SK-N-SH (cell line): ENCODE measurements at regions not wholly inside any gene's neighbourhood (a gene's known extent, or its start where the extent isn't known, plus 50 kb on each side); places are given as distances from the start of the nearest gene placed in this dataset.

Source experiments
- CTCF ChIA-PET: fragments of 300-600, 350-600 bp; formaldehyde crosslinking; extraction: SDS; loops from one replicate; lab custom pipeline; 2021; lab: Yijun Ruan, JAX
- POLR2A ChIA-PET: fragments of 350-600 bp; sonication (Branson Sonifier 250); formaldehyde crosslinking; extraction: SDS; loops from one replicate; lab custom pipeline; 2020; ENCODE audit warnings: antibody characterized with exemption, inconsistent platforms; lab: Yijun Ruan, JAX
- DNase-seq: peaks from one replicate; pipeline ENCODE4 v3.0.0; 2012
- H2AFZ ChIP-seq: fragments of 200-600 bp; sonication (generic); 2 replicates; pipeline ENCODE4 v1.8.1; 2016; ENCODE audit warnings: antibody characterized with exemption, mild to moderate bottlenecking, low read depth
- H3F3A ChIP-seq: fragments of 200-600 bp; sonication (generic); replicated peaks from 2 replicates; pipeline ENCODE3; 2016; ENCODE audit warnings: antibody characterized with exemption, mild to moderate bottlenecking; ENCODE audit not compliant: insufficient read depth
- H3K27ac ChIP-seq, 2 experiments: fragments of 200-500 bp in 1 of 2; fragments of 200-600 bp in 1 of 2; sonication (Bioruptor generic) in 1 of 2; sonication (generic), shearing (Covaris generic) in 1 of 2; 2 replicates each; pipeline versions ENCODE4 v1.5.1 to v1.6.1; 2014 to 2016; ENCODE audit warnings: low read depth in 2 of 2, inconsistent platforms in 1 of 2, low read length in 1 of 2, mild to moderate bottlenecking in 1 of 2, mixed read lengths in 1 of 2
- H3K27me3 ChIP-seq: fragments of 200-600 bp; sonication (generic), shearing (Covaris generic); 2 replicates; pipeline ENCODE4 v1.6.1; 2016; ENCODE audit warnings: mixed run types; ENCODE audit not compliant: insufficient read depth
- H3K36me3 ChIP-seq, 2 experiments: fragments of 200-500 bp in 1 of 2; fragments of 200-600 bp in 1 of 2; sonication (Bioruptor generic) in 1 of 2; sonication (generic) in 1 of 2; replicated peaks in 1 of 2; 2 replicates each; pipeline versions ENCODE3 to v1.5.1; 2014 to 2016; ENCODE audit warnings: low read length in 1 of 2, mild to moderate bottlenecking in 1 of 2; ENCODE audit not compliant: insufficient read depth in 2 of 2, control insufficient read depth in 1 of 2
- H3K4me1 ChIP-seq, 2 experiments: fragments of 200-500 bp in 1 of 2; fragments of 200-600 bp in 1 of 2; sonication (Bioruptor generic) in 1 of 2; sonication (generic), shearing (Covaris generic) in 1 of 2; 2 replicates each; pipeline versions ENCODE4 v1.5.1 to v1.6.1; 2014 to 2016; ENCODE audit warnings: low read depth in 1 of 2, low read length in 1 of 2, mixed run types in 1 of 2; ENCODE audit not compliant: insufficient read depth in 2 of 2, control insufficient read depth in 1 of 2
- H3K4me2 ChIP-seq: fragments of 200-600 bp; sonication (generic), shearing (Covaris generic); 2 replicates; pipeline ENCODE4 v1.6.1; 2017; ENCODE audit warnings: mixed run types
- H3K4me3 ChIP-seq, 2 experiments: fragments of 200-500 bp in 1 of 2; fragments of 200-600 bp in 1 of 2; sonication (Bioruptor generic) in 1 of 2; sonication (generic), shearing (Covaris generic) in 1 of 2; 2 replicates each; pipeline versions ENCODE4 v1.5.1 to v1.8.1; 2014 to 2016; ENCODE audit warnings: low read depth in 2 of 2, inconsistent platforms in 1 of 2, low read length in 1 of 2, mild to moderate bottlenecking in 1 of 2, mixed read lengths in 1 of 2, moderate library complexity in 1 of 2
- H3K79me2 ChIP-seq: fragments of 200-600 bp; sonication (generic); 2 replicates; pipeline ENCODE4 v1.8.1; 2017; ENCODE audit warnings: mild to moderate bottlenecking; ENCODE audit not compliant: insufficient read depth
- H3K9ac ChIP-seq: fragments of 200-600 bp; sonication (generic); 2 replicates; pipeline ENCODE4 v1.6.1; 2017; ENCODE audit warnings: mixed run types
- H3K9me2 ChIP-seq: fragments of 200-600 bp; sonication (generic); 2 replicates; pipeline ENCODE4 v1.6.1; 2017; ENCODE audit warnings: mixed run types
- H3K9me3 ChIP-seq: fragments of 200-600 bp; sonication (generic); 2 replicates; pipeline ENCODE4 v1.6.1; 2017; ENCODE audit warnings: mixed run types, mild to moderate bottlenecking, moderate library complexity
- H4K20me1 ChIP-seq: fragments of 200-600 bp; sonication (generic); 2 replicates; pipeline ENCODE4 v1.6.1; 2017; ENCODE audit warnings: mild to moderate bottlenecking, mixed run types; ENCODE audit not compliant: insufficient read depth
- CHD2 ChIP-seq: fragments of 150-350 bp; IDR thresholded peaks from 2 replicates; pipeline ENCODE4 v1.6.1; 2018; ENCODE audit warnings: low read length; ENCODE audit not compliant: partially characterized antibody
- CTCF ChIP-seq: fragments of 200-600 bp; sonication (generic); IDR thresholded peaks from 2 replicates; pipeline ENCODE4 v1.6.1; 2017; ENCODE audit warnings: antibody characterized with exemption, mild to moderate bottlenecking, moderate library complexity
- EP300 ChIP-seq, 2 experiments: IDR thresholded peaks; 2 replicates each; pipeline versions ENCODE4 v1.4.0 to v1.6.1; 2012; ENCODE audit warnings: borderline replicate concordance in 1 of 2, low read depth in 1 of 2, low read length in 1 of 2
- FOXJ3 ChIP-seq: sonication (generic); formaldehyde crosslinking; IDR thresholded peaks from 2 replicates; pipeline ENCODE4 v1.5.1; 2020; ENCODE audit warnings: mild to moderate bottlenecking, missing genetic modification reagents
- FOXM1 ChIP-seq: IDR thresholded peaks from 2 replicates; pipeline ENCODE4 v1.4.0; 2012; ENCODE audit warnings: low read depth, mild to moderate bottlenecking
- IRF3 ChIP-seq: fragments of 150-350 bp; IDR thresholded peaks from 2 replicates; pipeline ENCODE4 v1.6.1; 2016; ENCODE audit warnings: mild to moderate bottlenecking, low read depth, low read length
- JUND ChIP-seq: IDR thresholded peaks from 2 replicates; pipeline ENCODE4 v1.4.0; 2012
- MAX ChIP-seq: IDR thresholded peaks from 2 replicates; pipeline ENCODE4 v1.4.0; 2012; ENCODE audit warnings: low read depth
- MEF2A ChIP-seq: IDR thresholded peaks from 2 replicates; pipeline ENCODE4 v1.4.0; 2012; ENCODE audit warnings: low read depth, borderline replicate concordance
- NFIC ChIP-seq: IDR thresholded peaks from 2 replicates; pipeline ENCODE4 v1.4.0; 2012; ENCODE audit warnings: borderline replicate concordance
- NRF1 ChIP-seq: IDR thresholded peaks from 2 replicates; pipeline ENCODE4 v1.6.1; 2012; ENCODE audit warnings: low read depth, mild to moderate bottlenecking, low read length
- PBX3 ChIP-seq: IDR thresholded peaks from 2 replicates; pipeline ENCODE4; 2012
- RAD21 ChIP-seq: IDR thresholded peaks from 2 replicates; pipeline ENCODE4 v1.6.1; 2012; ENCODE audit warnings: mild to moderate bottlenecking, low read length
- REST ChIP-seq: IDR thresholded peaks from 2 replicates; pipeline ENCODE4 v1.6.1; 2012; ENCODE audit warnings: mild to moderate bottlenecking, low read depth, low read length, moderate library complexity
- RFX5 ChIP-seq: IDR thresholded peaks from 2 replicates; pipeline ENCODE4 v1.6.1; 2012; ENCODE audit warnings: mild to moderate bottlenecking, improper control_type of control experiment, low read length
- RXRA ChIP-seq: IDR thresholded peaks from 2 replicates; pipeline ENCODE4 v1.4.0; 2012; ENCODE audit warnings: low read depth, mild to moderate bottlenecking, borderline replicate concordance
- SIN3A ChIP-seq: IDR thresholded peaks from 2 replicates; pipeline ENCODE4 v1.6.1; 2012; ENCODE audit warnings: low read depth, mild to moderate bottlenecking, low read length, moderate library complexity, borderline replicate concordance
- TAF1 ChIP-seq: IDR thresholded peaks from 2 replicates; pipeline ENCODE4 v1.6.1; 2012; ENCODE audit warnings: low read depth, mild to moderate bottlenecking, low read length, moderate library complexity, borderline replicate concordance
- TCF12 ChIP-seq: IDR thresholded peaks from 2 replicates; pipeline ENCODE4 v1.4.0; 2012
- TEAD4 ChIP-seq: IDR thresholded peaks from 2 replicates; pipeline ENCODE4 v1.4.0; 2012; ENCODE audit warnings: mild to moderate bottlenecking, borderline replicate concordance; ENCODE audit not compliant: insufficient read depth
- USF2 ChIP-seq: fragments of 150-350 bp; IDR thresholded peaks from 2 replicates; pipeline ENCODE4 v1.6.1; 2017; ENCODE audit warnings: antibody characterized with exemption, low read length, low read depth, borderline replicate concordance
- YY1 ChIP-seq: IDR thresholded peaks from 2 replicates; pipeline ENCODE4 v1.4.0; 2012; ENCODE audit warnings: low read depth, mild to moderate bottlenecking
- ZBTB33 ChIP-seq: IDR thresholded peaks from 2 replicates; pipeline ENCODE4 v1.4.0; 2012; ENCODE audit warnings: low read depth, borderline replicate concordance

GRCh38 chr2:181203412-181203811 lies 223.0 kb downstream of the UBE2E3 start:
- H3K4me3 ChIP-seq, result no peak overlapping the region
- no peaks in the 10 kb centered on the region for H3K79me2 ChIP-seq
- no peak overlapping the region; the same call in 1 of the 2 replicates for H2AFZ ChIP-seq
- no peaks in the 10 kb centered on the region for H3K9me3 ChIP-seq
- no peaks in the 10 kb centered on the region for H3K9me2 ChIP-seq
- H3K4me2 ChIP-seq, result peak overlapping the region; percentile 46; the same call in 1 of the 2 replicates
- no peak overlapping the region for H3K9ac ChIP-seq
- no peaks in the 10 kb centered on the region for H3K27me3 ChIP-seq
- no peaks in the 10 kb centered on the region for H4K20me1 ChIP-seq
- ChIA-PET CTCF (no interaction called here), POLR2A (no interaction called here)
- H3F3A ChIP-seq, result peaks cover 15% of the 10 kb centered on the region
- peak overlapping the region in 1 of 2 experiments; percentile 71; a peak in 3 of 4 replicates for H3K27ac ChIP-seq
- H3K36me3 ChIP-seq, result no peaks in the 10 kb centered on the region
- H3K4me1 ChIP-seq, result peaks cover 0 to 10% of the 10 kb centered on the region in 2 experiments; a peak in 2 of 4 replicates
- no peak for DNase-seq
- TF ChIP-seq RAD21, result no peak
- TF ChIP-seq NFIC, result peak; percentile 77
- TF ChIP-seq REST, result peak; percentile 76; the same call in 1 of the 2 replicates
- no peak for TF ChIP-seq IRF3
- peak in 1 of 2 experiments; percentile 84; a peak in 2 of 4 replicates for TF ChIP-seq EP300 (IDR thresholded peaks at IDR 0.05; ENCODE audit: borderline replicate concordance in 1 of 2, low read depth in 1 of 2, low read length in 1 of 2)
- peak; percentile 29; the same call in 1 of the 2 replicates for TF ChIP-seq MAX
- TF ChIP-seq JUND, result peak; percentile 95
- 0 out of 2 replicates have a peak, but pooled peaks have one; percentile 11 for TF ChIP-seq MEF2A
- peak; percentile 25; the same call in 1 of the 2 replicates for TF ChIP-seq YY1
- no peak for TF ChIP-seq FOXJ3
- peak; percentile 63; the same call in 1 of the 2 replicates for TF ChIP-seq TEAD4
- TF ChIP-seq RXRA, result peak; percentile 65; the same call in 1 of the 2 replicates
- TF ChIP-seq PBX3, result peak; percentile 66
- TF ChIP-seq TCF12, result peak; percentile 83
- no peak for TF ChIP-seq USF2
- TF ChIP-seq FOXM1, result 0 out of 2 replicates have a peak, but pooled peaks have one; percentile 41
- TF ChIP-seq CTCF, result no peak
- no peak for TF ChIP-seq CHD2
- TF ChIP-seq NRF1, result no peak
- no peak for TF ChIP-seq SIN3A
- TF ChIP-seq TAF1, result no peak
- TF ChIP-seq RFX5, result no peak
- TF ChIP-seq ZBTB33, result no peak
